CMK (cell line): ENCODE measurements at regions not wholly inside any gene's neighbourhood (a gene's known extent, or its start where the extent isn't known, plus 50 kb on each side); places are given as distances from the start of the nearest gene placed in this dataset.
"Not testable (repeated sequence)": the region's sequence is repeated elsewhere in the genome, so short reads cannot be mapped to it uniquely, and the experiment has no call there.

Experiments used
- DNase-seq: peaks from one replicate; pipeline ENCODE4 v3.0.0-alpha.2; 2010; ENCODE audit warnings: low read depth

DNA sequence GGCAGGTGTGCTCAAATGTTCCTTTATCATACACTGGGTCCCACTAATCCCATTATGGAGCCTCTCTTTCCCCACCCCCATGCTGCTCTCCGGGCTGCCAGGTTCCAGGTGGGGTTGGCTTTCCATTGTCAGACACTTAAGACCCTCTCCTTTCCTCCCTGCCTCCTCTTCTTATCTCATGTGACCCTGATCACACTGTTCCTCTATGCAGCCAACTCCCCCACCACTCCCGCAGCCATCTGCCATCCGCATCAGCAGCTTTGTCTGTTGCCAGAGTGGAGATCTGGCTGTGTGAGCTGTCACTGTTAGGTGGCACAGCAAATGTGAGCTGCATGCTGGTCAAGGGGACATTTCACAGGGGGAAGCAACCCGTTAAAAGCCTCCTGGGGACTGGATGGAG is 391.4 kb downstream of the TNS3 start:
- peak; percentile 45 for DNase-seq

DNA sequence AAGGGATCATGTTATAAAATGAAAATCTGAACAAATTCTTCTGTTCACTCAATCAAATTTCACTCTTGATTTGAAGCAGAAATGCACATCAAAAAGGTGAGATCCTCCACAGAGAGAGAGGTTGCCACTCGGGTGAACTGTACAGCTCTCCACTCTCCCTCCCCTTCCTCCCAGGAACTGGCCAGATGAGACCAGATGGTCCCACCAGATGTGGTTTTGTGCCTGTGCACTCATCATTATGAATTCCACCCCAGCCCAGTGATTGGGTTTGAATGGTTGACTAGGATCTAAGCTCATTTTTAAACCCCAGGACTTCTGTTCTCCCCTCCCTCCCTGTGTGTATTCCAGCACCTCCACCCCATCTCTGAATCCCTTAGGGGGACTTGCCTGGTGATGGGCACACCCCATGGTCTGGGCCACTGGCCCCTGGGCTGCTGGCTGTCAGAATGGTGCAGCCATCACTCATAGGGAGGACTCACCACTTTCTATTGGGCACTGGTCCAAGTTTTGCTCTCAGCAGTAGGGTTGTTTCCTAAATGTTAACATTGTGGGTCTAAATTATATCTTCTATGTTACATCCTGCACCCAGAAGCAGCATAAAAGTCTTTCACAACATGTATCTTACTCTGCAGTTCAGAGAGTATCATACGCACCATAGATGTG is 393.1 kb downstream of the TNS3 start:
- peak; percentile 51 for DNase-seq

DNA sequence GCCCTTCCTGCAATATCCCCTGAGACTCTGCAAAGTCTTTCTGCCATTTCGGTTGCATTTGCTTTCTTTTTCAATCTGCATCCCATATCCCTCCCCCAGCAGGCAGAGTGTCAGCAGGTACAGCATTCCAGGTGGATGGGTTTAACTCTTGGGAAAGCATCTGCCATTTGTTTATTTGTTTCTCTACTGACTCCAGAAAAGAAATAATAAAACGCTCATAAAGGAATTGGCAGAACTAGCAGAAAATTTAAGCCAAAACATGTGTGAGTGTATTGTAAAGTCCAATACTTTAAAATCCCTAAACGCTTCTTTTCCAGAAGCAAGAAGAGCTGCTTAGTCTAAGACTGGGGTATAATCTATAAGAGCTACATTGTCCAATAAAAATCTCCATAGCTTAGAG is 393.8 kb downstream of the TNS3 start:
- no peak for DNase-seq

GRCh38 chr7:47186316-47186715 is 395.6 kb downstream of the TNS3 start:
- no peak for DNase-seq

DNA sequence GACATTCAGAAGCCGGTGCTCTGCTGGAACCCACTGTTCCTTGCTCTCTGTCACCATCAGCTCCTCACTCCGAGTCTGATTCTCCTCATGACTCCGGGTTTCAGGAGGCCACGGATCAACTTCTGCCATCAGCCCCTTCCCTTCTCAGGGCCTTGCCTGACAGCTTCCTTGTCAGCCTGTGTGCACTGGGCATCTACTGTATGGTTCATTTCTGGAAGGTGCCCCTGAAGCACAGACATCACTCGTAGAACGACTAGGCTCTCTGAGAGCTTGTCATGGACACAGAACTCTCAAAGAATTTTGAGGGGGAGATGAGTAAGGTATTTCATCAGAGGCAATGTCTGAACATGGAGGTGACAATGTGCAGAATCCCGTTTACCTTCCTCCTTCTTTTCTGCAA is 396.1 kb downstream of the TNS3 start:
- no peak for DNase-seq

- DNase-seq: no peak
These were observed 396.7 kb downstream of the TNS3 start for GRCh38 chr7:47185170-47185569.

GRCh38 chr7:47183862-47184590 is 397.9 kb downstream of the TNS3 start:
- DNase-seq: no peak

GRCh38 chr7:47181746-47182361 is 400.1 kb downstream of the TNS3 start:
- DNase-seq: no peak

DNA sequence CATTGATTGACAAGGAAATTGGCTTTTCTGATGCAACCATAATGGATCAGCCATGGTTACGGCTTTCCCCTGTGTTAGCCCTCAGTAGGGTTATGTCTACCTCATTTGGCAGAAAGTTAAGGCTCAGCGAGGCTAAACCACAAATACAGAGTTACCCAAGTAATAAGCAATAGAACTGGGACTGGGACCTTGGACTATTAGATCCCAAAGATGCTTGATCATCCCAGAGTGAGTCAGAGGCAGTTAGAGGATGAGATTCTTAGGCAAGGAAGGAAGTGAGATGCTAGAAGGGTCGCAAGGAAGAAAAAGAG is 401.4 kb downstream of the TNS3 start:
- DNase-seq: no peak

DNA sequence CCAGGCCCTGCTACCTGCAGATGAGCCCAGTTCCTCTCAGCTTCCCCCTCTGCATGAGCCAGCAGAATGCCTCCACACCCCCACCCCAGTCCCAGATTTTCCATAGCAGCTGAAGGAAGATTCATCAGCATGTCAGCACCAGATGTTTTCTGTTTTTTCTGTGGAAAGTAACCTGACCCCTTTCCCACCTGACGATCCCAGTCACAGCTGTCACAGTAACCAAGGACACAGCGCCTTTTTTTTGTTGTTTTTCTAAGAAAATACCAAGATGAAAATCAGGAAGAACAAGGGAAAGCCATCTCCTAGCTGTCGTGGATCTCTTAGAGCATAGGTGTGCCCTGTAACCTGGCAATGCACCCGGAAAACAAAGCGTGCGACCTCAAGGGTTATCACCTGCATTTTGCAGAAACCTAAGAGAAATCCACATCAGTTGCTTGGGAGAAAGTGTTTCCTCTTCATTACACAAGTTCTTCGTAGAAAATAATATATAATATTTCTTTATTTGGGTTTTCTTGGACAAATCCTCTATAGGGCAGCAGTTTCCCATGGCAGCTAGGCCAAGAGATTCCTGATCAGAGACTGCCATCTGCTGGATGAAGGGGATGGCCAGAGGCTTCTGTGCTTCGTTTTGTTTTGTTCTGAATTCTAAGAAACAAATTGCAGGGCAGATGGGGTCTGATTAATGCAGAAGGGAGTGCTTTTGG is 401.9 kb downstream of the TNS3 start:
- no peak for DNase-seq

GRCh38 chr7:47172602-47173539 is 409.0 kb downstream of the TNS3 start:
- not testable (repeated sequence) for DNase-seq

- no peak for DNase-seq
These were observed 411.4 kb downstream of the TNS3 start for GRCh38 chr7:47170516-47170915.

GRCh38 chr7:47154791-47155190 is 427.1 kb downstream of the TNS3 start:
- DNase-seq: no peak

DNA sequence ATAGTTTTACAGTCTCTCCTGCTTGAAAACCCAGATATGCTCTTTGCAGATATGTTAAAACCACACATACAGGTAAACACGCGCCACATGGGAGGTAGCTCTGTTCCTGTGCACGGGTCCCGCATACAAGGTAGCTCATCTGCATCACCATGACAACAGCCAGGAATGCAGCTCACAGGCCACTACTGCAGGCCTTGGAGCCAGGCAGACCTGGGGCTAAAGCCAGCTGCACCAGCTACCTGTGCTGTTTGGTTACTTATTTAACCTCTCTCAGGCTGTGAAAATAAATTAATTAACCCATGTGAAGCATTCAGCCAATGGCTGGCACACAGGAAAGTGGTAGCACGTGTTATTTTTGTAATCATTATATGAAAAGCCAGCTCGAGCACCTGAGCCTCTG is 428.3 kb downstream of the TNS3 start:
- DNase-seq: no peak

DNA sequence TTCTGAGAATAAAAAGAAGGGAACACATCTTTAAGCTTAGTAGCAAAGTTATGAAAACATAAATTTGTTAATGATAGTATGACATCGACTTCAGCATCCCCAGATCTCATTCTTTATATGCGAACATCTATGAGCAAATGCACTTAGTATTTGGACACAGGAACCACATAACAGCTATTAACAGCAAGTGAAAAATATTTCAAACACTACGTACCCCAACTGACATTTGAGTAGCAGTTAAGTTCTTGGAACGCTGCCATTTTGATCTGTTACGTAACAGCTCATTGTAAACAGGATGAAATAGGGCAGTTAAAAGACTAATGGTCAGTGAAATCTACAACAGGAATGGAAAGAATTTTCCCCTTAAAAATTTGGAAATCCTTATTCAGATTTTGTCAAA is 428.9 kb downstream of the TNS3 start:
- DNase-seq: no peak

- no peak for DNase-seq
These were observed 429.6 kb downstream of the TNS3 start for GRCh38 chr7:47152307-47152706.

- DNase-seq: no peak
These were observed 431.2 kb downstream of the TNS3 start for GRCh38 chr7:47150497-47151260.

GRCh38 chr7:47149971-47150370 is 431.9 kb downstream of the TNS3 start:
- DNase-seq: no peak

DNA sequence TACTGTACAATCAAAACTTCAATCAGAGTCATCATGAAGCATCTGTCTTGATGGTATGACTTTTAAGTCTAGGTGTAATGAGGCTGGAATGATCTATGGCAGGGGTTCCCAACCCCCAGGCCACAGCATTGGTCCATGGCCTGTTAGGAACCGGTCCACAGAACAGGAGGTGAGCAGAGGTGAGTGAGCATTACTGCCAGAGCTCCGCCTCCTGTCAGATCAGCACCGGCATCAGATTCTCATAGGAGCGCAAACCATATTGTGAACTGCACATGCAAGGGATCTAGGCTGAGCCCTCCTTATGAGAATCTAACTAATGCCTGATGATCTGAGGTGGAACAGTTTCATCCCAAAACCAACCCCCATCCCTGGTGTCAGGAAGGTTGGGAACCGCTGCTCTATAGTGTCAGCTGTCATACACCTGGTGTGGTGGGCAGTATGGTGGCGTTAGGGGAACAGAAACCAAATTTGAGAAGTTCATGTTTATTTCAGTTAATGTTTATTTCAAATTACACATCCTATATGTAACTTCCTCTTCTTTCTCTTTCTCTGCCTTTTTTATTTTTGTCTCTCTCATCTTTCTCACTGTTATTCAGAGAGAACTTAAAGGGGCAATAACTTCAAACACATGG is 432.6 kb downstream of the TNS3 start:
- DNase-seq: no peak

DNA sequence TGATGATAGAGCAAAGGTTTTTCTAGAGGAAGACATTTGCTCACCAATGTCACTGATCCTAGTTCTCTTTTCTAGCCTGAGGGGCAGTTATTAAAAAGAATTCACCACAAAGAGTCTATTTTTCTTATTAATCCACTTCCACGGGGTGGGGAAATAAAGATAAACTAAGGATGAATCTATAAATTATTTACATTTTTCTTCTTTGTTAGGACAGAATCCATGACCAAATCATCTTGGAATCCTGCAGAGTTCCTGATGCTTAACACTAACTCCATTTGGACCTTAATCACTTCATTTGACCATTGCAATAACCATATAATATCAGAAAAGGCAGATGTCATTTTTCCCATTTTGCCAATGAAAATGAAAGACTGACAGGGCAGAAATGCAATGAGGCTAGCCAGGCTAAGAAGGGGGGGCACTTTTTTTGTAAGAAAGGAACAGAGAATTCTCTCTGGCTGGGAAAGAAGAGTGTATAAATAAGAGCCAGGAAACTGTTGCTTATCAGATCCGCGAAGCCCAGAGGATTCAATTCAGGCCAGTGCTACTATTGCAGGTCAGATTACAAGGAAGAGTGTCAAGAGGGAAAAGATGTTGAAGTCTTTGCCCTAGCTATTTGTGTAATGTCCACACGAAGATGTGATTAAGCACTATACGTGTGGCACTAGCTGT is 433.2 kb downstream of the TNS3 start:
- no peak for DNase-seq
